ENCODE measurements at regions not wholly inside any gene's neighbourhood (a gene's known extent, or its start where the extent isn't known, plus 50 kb on each side); places are given as distances from the start of the nearest gene placed in this dataset.

GRCh38 chr4:163618845-163619244 lies 124.4 kb downstream of the TMA16 start:
- Histone ChIP-seq H3K4me3 (replicated peaks in 1 of 3; ENCODE audit: low read depth in 2 of 3, low read length in 3 of 3) (no peak overlapping the region), H4K20me1 (ENCODE audit: insufficient read depth, low read length) (no peaks in the 10 kb centered on the region), H3K79me2 (ENCODE audit: insufficient read depth, low read length) (peaks cover 12% of the 10 kb centered on the region), H3K9ac (ENCODE audit: insufficient read depth, low read length, poor library complexity, severe bottlenecking) (no peak overlapping the region), H3K4me2 (replicated peaks; ENCODE audit: extremely low read depth, low read length, poor library complexity, severe bottlenecking) (no peak overlapping the region), H3K4me1 (ENCODE audit: control insufficient read depth in 1 of 2, insufficient read depth in 2 of 2, low read length in 2 of 2) (peaks cover 41 to 48% of the 10 kb centered on the region in 2 donors), H2AFZ (ENCODE audit: insufficient read depth, low read depth, low read length, poor library complexity, severe bottlenecking) (no peak overlapping the region), H3K27me3 (ENCODE audit: control insufficient read depth in 2 of 2, insufficient read depth in 2 of 2, low read length in 2 of 2) (no peaks in the 10 kb centered on the region), H3K9me3 (replicated peaks in 1 of 2; ENCODE audit: control insufficient read depth in 1 of 2, insufficient read depth in 1 of 2, low read length in 2 of 2) (no peaks in the 10 kb centered on the region), H3K27ac (ENCODE audit: low read depth in 1 of 2, low read length in 2 of 2) (no peak overlapping the region), H3K36me3 (replicated peaks in 1 of 2; ENCODE audit: control insufficient read depth in 1 of 2, insufficient read depth in 2 of 2, low read length in 2 of 2) (no peaks in the 10 kb centered on the region)
- Mint-ChIP-seq H3K9me3 (peaks cover 0 to 7% (median under 1%) of the 10 kb centered on the region in 7 donors), H3K36me3 (peaks cover 0 to 6% of the 10 kb centered on the region in 2 donors), H3K4me3 (no peak overlapping the region), H3K27me3 (ENCODE audit: low read depth in 3 of 3) (no peaks in the 10 kb centered on the region), H3K27ac (peak overlapping the region in 1 of 7 donors; percentile 47), H3K4me1 (peaks cover 52% of the 10 kb centered on the region)
- 98% methylated on average over 4 of the region's 4 CpGs for WGBS (ENCODE audit: insufficient coverage)
- intact Hi-C loops (cut with micrococcal nuclease), result no loop called here
- TF ChIP-seq, protein P1, sequence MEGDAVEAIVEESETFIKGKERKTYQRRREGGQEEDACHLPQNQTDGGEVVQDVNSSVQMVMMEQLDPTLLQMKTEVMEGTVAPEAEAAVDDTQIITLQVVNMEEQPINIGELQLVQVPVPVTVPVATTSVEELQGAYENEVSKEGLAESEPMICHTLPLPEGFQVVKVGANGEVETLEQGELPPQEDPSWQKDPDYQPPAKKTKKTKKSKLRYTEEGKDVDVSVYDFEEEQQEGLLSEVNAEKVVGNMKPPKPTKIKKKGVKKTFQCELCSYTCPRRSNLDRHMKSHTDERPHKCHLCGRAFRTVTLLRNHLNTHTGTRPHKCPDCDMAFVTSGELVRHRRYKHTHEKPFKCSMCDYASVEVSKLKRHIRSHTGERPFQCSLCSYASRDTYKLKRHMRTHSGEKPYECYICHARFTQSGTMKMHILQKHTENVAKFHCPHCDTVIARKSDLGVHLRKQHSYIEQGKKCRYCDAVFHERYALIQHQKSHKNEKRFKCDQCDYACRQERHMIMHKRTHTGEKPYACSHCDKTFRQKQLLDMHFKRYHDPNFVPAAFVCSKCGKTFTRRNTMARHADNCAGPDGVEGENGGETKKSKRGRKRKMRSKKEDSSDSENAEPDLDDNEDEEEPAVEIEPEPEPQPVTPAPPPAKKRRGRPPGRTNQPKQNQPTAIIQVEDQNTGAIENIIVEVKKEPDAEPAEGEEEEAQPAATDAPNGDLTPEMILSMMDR (IDR thresholded peaks at IDR 0.05), result no peak
- DNase-seq, result no peak

DNA sequence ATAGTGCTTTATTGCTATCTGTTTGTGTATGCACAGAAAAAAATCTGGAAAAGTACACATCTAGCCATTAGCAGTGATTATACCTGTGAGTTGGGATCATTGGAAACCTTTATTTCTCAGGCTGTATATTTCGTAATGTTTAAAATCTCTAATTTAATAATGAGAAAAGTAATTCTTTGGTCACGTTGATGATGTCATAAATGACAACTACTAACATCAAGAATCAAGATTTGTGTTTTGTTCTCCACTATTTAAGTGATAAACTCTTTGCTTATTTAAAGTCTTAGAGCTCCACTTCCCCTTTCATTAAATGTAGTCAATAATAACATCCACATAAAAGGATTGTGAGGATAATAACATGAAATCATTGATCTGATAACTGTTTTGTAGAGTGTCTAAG lies 126.2 kb downstream of the TMA16 start:
- H3K9me3 Mint-ChIP-seq, result peaks cover 0 to 2% (median 2%) of the 10 kb centered on the region in 7 donors
- Histone ChIP-seq H3K9me3 (replicated peaks in 1 of 2; ENCODE audit: control insufficient read depth in 1 of 2, insufficient read depth in 1 of 2, low read length in 2 of 2) (no peaks in the 10 kb centered on the region), H2AFZ (ENCODE audit: insufficient read depth, low read depth, low read length, poor library complexity, severe bottlenecking) (no peak overlapping the region), H3K79me2 (ENCODE audit: insufficient read depth, low read length) (no peaks in the 10 kb centered on the region), H3K36me3 (replicated peaks in 1 of 2; ENCODE audit: control insufficient read depth in 1 of 2, insufficient read depth in 2 of 2, low read length in 2 of 2) (no peaks in the 10 kb centered on the region), H3K4me3 (replicated peaks in 1 of 3; ENCODE audit: low read depth in 2 of 3, low read length in 3 of 3) (no peak overlapping the region), H3K4me2 (replicated peaks; ENCODE audit: extremely low read depth, low read length, poor library complexity, severe bottlenecking) (no peak overlapping the region), H4K20me1 (ENCODE audit: insufficient read depth, low read length) (no peaks in the 10 kb centered on the region), H3K9ac (ENCODE audit: insufficient read depth, low read length, poor library complexity, severe bottlenecking) (no peak overlapping the region), H3K27ac (ENCODE audit: low read depth in 1 of 2, low read length in 2 of 2) (peak overlapping the region in 1 of 2 donors; percentile 87), H3K27me3 (ENCODE audit: control insufficient read depth in 2 of 2, insufficient read depth in 2 of 2, low read length in 2 of 2) (no peaks in the 10 kb centered on the region), H3K4me1 (ENCODE audit: control insufficient read depth in 1 of 2, insufficient read depth in 2 of 2, low read length in 2 of 2) (peaks cover 34 to 40% of the 10 kb centered on the region in 2 donors)
- no peaks in the 10 kb centered on the region for H3K27me3 Mint-ChIP-seq (ENCODE audit: low read depth in 3 of 3)
- WGBS (ENCODE audit: insufficient coverage), result no CpG with 5 or more reads among the region's 2 CpGs
- TF ChIP-seq, protein P1 (IDR thresholded peaks at IDR 0.05), result no peak
- peaks cover 0 to 3% of the 10 kb centered on the region in 2 donors for H3K36me3 Mint-ChIP-seq
- intact Hi-C loops (cut with micrococcal nuclease), result loop anchor here in 1 of 2 donors (5.0 kb wide), 1 partner anchor 37 kb away; no protein-coding TSS in a partner anchor
- DNase-seq, result no peak
- no peak overlapping the region for H3K4me3 Mint-ChIP-seq
- peaks cover 38% of the 10 kb centered on the region for H3K4me1 Mint-ChIP-seq
- peak overlapping the region in 3 of 7 donors; percentile 18 to 97 (median 95) for H3K27ac Mint-ChIP-seq

Data from CD14-positive monocyte (primary cell).